Activated T-helper 2 cell treated with anti-CD3 and anti-CD28 coated beads, Interferon-gamma antibody, Interleukin-2, Interleukin-4, amounts not matched to agents 10 μg/mL and 5 μg/mL and 100 μg/mL, durations not matched to agents 14 hours and 24 hours and 36 hours (primary cell): ENCODE measurements at regions not wholly inside any gene's neighbourhood (a gene's known extent, or its start where the extent isn't known, plus 50 kb on each side); places are given as distances from the start of the nearest gene placed in this dataset.

Source experiments
- DNase-seq: peaks from one replicate; pipeline ENCODE4 v3.0.0; 2021; ENCODE audit warnings: low spot score
- H3K27ac Mint-ChIP-seq: one replicate; pipeline ENCODE4 v1.8.0; 2021; ENCODE audit warnings: mixed read lengths
- H3K27me3 Mint-ChIP-seq: one replicate; pipeline ENCODE4 v1.8.0; 2021; ENCODE audit warnings: low read depth, mixed read lengths
- H3K36me3 Mint-ChIP-seq: one replicate; pipeline ENCODE4 v1.8.0; 2021; ENCODE audit warnings: low read depth, mixed read lengths
- H3K4me1 Mint-ChIP-seq: one replicate; pipeline ENCODE4 v1.8.0; 2021; ENCODE audit warnings: low read depth, mixed read lengths
- H3K4me3 Mint-ChIP-seq: one replicate; pipeline ENCODE4 v1.8.0; 2021; ENCODE audit warnings: low read depth, mild to moderate bottlenecking, moderate library complexity, mixed read lengths
- H3K9me3 Mint-ChIP-seq: one replicate; pipeline ENCODE4 v1.8.0; 2021; ENCODE audit warnings: mixed read lengths
- intact Hi-C: fragments of 100-400 bp; cut with micrococcal nuclease; formaldehyde crosslinking; loops from one replicate; pipeline ENCODE4 v1.15.1; 2023

DNA sequence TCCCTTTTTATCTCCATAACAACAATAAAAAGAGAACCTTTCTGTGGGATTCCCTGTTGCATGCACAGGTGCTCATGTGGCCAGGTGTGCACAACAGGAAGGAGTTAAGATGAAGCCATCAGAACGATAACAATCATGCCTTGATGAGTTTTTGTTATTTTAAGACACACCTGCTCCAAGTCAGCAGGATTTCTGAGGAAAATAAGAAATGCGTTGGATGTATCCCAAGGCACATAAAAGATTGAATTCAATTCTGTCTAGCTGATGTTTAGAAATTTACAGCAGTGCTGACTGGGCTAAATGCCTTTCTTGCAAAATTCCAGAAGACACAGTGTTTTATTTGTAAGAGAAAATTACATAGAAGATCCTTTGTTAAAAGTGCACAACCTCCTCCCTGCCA lies 1678.2 kb downstream of the ARAP2 start:
- H3K36me3 Mint-ChIP-seq: no peaks in the 10 kb centered on the region
- H3K9me3 Mint-ChIP-seq: peaks cover 13% of the 10 kb centered on the region
- H3K4me3 Mint-ChIP-seq: no peak overlapping the region
- intact Hi-C loops: no loop called here
- no peaks in the 10 kb centered on the region for H3K27me3 Mint-ChIP-seq
- H3K27ac Mint-ChIP-seq: no peak overlapping the region
- no peaks in the 10 kb centered on the region for H3K4me1 Mint-ChIP-seq
- DNase-seq: no peak

DNA sequence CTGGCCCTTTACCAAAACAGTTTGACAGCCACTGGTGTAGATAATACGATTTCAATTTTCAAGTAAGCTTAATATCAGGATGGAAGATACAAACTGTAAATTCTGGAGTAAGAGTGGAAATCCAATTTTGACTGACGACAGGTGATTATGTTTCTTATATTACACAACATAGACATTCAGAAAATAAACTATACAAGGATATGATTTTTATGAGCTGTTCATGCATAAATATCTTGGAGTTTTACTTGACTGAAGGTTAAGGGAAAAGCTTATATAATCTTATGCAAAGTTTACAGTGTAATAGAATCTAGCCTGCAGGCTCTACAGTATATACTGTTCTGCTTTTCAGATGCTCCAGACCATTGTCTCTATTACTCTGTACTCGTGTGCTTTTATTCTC lies 1672.3 kb downstream of the ARAP2 start:
- no peak overlapping the region for H3K27ac Mint-ChIP-seq
- H3K4me3 Mint-ChIP-seq: no peak overlapping the region
- H3K4me1 Mint-ChIP-seq: no peaks in the 10 kb centered on the region
- H3K36me3 Mint-ChIP-seq: no peaks in the 10 kb centered on the region
- intact Hi-C loops: no loop called here
- no peak for DNase-seq
- H3K9me3 Mint-ChIP-seq: peaks cover 24% of the 10 kb centered on the region
- no peaks in the 10 kb centered on the region for H3K27me3 Mint-ChIP-seq

DNA sequence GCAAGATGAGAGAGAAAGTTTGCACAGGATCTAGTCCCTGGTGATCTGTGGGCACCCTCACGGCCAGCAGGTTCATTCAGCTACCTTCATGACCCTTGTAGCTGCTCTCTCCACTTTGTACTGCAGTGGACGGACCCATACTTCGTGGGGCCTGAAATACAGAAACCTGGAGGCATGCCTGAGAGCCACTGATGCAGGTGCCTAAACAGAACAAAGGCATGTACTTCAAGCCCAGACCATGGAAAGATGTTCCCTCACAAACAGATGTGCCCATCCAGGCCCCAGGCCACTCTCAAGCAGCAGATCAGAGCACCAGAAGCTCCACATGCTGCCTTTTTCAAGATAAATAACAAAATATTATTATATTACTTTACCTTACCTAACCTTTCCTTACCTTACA lies 1629.0 kb downstream of the ARAP2 start:
- H3K9me3 Mint-ChIP-seq: peaks cover 32% of the 10 kb centered on the region
- no peak overlapping the region for H3K4me3 Mint-ChIP-seq
- DNase-seq: no peak
- H3K4me1 Mint-ChIP-seq: no peaks in the 10 kb centered on the region
- H3K27ac Mint-ChIP-seq: no peak overlapping the region
- H3K36me3 Mint-ChIP-seq: no peaks in the 10 kb centered on the region
- intact Hi-C loops: no loop called here
- no peaks in the 10 kb centered on the region for H3K27me3 Mint-ChIP-seq

DNA sequence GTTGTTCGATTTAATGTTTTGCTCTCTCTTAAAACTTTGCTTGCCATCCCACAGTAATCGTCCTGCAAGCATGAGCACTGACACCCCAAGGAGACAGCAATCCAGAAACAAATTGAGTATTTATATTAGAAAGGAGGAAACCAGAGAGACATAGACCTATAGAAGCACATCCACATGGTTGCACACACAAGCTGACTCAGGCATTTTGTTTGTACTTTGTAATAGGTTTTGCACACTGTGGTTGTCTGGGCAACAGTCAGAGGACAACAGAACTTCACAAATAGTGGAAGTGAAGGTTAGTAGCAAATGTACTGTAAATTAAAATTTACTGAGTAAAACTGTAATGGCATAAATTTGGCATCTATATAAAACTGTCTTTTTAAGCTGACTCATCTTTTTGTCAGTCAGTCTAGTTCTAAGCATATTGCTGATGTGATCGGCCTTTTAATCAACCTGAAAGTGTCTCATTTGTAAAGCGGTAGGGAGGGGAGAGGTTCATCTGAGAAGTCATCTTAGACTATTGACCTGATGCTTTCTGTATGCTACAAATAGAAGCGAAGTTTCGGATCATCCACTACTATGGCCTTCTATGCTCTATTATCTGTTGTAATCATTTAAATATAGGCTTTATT lies 1624.7 kb downstream of the ARAP2 start:
- no peaks in the 10 kb centered on the region for H3K36me3 Mint-ChIP-seq
- H3K27ac Mint-ChIP-seq: no peak overlapping the region
- peaks cover 25% of the 10 kb centered on the region for H3K9me3 Mint-ChIP-seq
- H3K4me1 Mint-ChIP-seq: no peaks in the 10 kb centered on the region
- no peak overlapping the region for H3K4me3 Mint-ChIP-seq
- DNase-seq: no peak
- intact Hi-C loops: no loop called here
- no peaks in the 10 kb centered on the region for H3K27me3 Mint-ChIP-seq

DNA sequence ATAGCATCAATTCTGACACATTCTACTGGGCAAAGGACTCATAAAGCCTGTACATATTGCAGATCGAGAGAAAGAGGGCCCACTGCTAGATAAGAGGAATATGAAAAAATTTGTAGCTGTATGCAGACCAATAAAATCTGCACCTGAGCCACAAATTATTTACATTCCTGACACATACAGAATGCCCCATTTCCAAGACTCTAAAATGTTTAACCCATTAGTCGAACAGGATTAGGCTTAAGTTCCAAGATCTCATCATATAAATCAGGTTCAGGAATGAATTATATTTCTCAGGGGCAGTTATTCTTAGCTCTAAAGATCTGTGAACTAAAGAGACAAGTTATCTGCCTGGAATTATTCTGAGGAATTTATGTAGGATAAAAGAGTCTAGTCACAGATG lies 1615.8 kb downstream of the ARAP2 start:
- H3K27ac Mint-ChIP-seq: no peak overlapping the region

DNA sequence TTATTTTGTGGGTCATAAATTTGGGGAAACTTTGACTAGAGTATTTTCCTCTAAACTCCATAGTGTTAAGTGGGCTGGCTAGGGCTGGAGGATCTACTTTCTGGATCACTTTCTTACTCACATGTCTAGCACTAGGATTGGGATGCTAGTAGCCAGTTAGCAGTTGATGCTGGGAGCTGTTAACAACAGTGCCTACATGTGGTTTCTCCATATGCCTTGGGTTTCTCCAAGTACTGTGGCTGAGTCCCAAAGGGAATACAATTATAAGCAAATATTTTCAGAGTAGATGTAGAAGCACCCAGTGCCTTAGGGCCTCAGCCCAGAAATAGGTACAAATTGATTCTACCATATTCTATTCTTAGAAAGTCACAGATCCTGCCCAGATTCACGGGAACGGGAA lies 1614.9 kb downstream of the ARAP2 start:
- Mint-ChIP-seq H3K4me3 (no peak overlapping the region), H3K36me3 (no peaks in the 10 kb centered on the region), H3K4me1 (no peaks in the 10 kb centered on the region), H3K27ac (no peak overlapping the region), H3K27me3 (no peaks in the 10 kb centered on the region), H3K9me3 (peaks cover 44% of the 10 kb centered on the region)
- intact Hi-C loops: no loop called here
- no peak for DNase-seq

More for the DNA sequence above, 1615.8 kb downstream of the ARAP2 start:
- peaks cover 44% of the 10 kb centered on the region for H3K9me3 Mint-ChIP-seq
- H3K27me3 Mint-ChIP-seq: no peaks in the 10 kb centered on the region
- H3K4me3 Mint-ChIP-seq: no peak overlapping the region
- H3K4me1 Mint-ChIP-seq: no peaks in the 10 kb centered on the region
- no peaks in the 10 kb centered on the region for H3K36me3 Mint-ChIP-seq
- intact Hi-C loops: no loop called here
- no peak for DNase-seq

DNA sequence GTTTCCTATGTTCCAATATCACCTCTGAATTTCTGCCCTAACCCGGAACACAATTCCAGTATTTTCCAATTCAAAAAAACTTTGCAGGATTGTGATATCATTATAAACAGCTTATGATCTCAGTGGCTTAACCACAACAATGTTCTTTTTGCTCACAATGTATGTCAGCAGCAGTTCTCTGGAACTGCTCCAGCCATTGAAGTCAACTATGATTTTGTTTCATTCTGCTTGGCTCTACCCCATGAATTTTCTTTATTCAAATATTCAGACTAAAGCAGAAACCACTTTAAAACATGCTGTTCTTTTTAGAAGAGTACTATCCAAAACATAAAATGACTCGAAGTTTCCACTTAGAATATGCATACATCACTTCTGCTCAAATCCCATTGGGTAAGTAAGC lies 1611.1 kb downstream of the ARAP2 start:
- peaks cover 20% of the 10 kb centered on the region for H3K9me3 Mint-ChIP-seq
- H3K27ac Mint-ChIP-seq: no peak overlapping the region
- DNase-seq: no peak
- intact Hi-C loops: no loop called here
- no peaks in the 10 kb centered on the region for H3K4me1 Mint-ChIP-seq
- H3K27me3 Mint-ChIP-seq: no peaks in the 10 kb centered on the region
- H3K36me3 Mint-ChIP-seq: no peaks in the 10 kb centered on the region
- H3K4me3 Mint-ChIP-seq: no peak overlapping the region

DNA sequence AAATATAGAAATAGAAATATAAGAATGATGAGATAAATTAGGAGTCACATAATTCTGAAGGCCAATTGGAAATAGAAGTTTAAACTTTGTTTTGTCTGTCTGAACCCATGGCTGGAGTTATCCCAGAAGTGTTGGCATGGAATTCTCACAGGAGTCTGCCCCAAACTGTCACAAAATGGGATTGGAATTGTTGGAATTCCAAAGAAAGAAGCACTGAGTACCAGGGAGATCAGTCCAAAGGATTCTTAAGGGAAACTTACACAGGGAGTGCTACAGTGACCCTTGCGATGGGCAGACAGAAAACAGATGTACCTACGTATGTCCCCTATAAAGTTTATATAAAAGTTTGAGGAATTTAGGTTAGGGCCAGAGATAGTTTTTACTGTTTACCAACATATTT lies 1607.7 kb downstream of the ARAP2 start:
- H3K27me3 Mint-ChIP-seq: no peaks in the 10 kb centered on the region
- H3K4me3 Mint-ChIP-seq: no peak overlapping the region
- no peak for DNase-seq
- intact Hi-C loops: no loop called here
- H3K27ac Mint-ChIP-seq: no peak overlapping the region
- H3K9me3 Mint-ChIP-seq: peaks cover 19% of the 10 kb centered on the region
- H3K4me1 Mint-ChIP-seq: no peaks in the 10 kb centered on the region
- no peaks in the 10 kb centered on the region for H3K36me3 Mint-ChIP-seq

DNA sequence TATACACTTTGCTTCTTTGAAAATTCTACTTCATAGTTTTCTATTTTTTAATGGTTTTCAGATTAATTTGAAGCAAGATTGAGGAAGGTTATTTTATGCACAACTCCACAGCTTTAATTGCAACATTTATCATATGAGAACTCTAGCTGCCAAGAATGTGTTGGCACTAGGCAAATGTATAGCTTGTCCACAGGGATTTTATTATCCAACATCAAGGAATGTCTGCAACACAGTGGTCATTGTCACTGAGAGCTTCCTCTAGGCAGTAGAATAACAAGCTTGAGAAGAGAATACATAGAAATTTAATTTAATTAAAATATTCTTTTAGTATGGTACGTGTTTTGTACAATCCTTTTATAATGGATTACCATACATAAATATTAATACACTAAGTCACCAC lies 1600.8 kb downstream of the ARAP2 start:
- Mint-ChIP-seq H3K36me3 (no peaks in the 10 kb centered on the region), H3K4me3 (no peak overlapping the region), H3K27me3 (no peaks in the 10 kb centered on the region), H3K27ac (no peak overlapping the region), H3K4me1 (no peaks in the 10 kb centered on the region), H3K9me3 (peaks cover 34% of the 10 kb centered on the region)
- intact Hi-C loops: no loop called here
- DNase-seq: no peak

DNA sequence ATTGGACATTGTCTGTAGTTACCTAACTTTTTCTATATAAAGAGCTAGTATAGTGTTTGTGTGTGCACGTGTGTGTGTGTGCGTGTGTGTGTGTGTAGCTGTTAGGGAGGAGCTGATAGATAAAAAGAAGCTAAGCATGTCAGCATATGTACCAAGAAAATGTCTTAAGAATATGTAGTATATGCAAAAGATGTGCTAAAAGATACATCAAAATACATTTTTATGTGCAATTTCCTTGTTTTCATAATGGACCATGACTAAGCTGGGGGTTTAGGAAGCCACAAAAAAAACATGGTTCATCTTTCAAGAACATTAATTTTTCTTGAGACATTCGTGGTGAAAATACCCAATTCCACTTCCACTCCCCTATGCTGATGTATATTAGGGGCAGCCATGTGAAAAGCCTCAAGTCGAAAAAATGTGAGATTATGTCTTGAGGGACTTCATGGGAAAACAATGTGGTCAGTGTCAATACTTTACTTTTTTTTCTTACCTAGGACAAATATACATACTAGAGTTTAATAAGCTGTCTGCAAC lies 1599.7 kb downstream of the ARAP2 start:
- intact Hi-C loops: no loop called here
- no peaks in the 10 kb centered on the region for H3K4me1 Mint-ChIP-seq
- no peak overlapping the region for H3K27ac Mint-ChIP-seq
- no peak overlapping the region for H3K4me3 Mint-ChIP-seq
- peaks cover 31% of the 10 kb centered on the region for H3K9me3 Mint-ChIP-seq
- no peak for DNase-seq
- H3K36me3 Mint-ChIP-seq: no peaks in the 10 kb centered on the region
- no peaks in the 10 kb centered on the region for H3K27me3 Mint-ChIP-seq

DNA sequence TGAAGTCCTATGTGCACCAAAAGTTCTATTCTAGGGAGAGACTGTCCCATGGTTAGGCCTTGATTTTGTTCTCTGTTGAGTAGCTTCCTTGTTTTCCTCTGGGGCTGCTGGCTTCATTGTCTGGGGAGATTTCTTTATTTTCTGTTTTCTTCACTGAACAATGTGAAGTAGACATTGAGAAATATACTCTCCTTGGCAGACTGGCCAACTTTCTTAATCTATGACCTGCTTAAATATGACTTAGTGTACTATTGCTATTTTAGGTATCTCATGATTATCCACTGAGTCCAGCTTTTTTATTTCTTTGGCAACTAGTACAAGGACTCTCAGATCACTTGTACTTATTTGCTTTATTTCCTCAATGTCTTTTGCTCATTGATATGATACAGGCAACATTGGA lies 1594.6 kb downstream of the ARAP2 start:
- no peaks in the 10 kb centered on the region for H3K4me1 Mint-ChIP-seq
- no peaks in the 10 kb centered on the region for H3K36me3 Mint-ChIP-seq
- no peak overlapping the region for H3K4me3 Mint-ChIP-seq
- H3K27ac Mint-ChIP-seq: no peak overlapping the region
- no peak for DNase-seq
- peaks cover 22% of the 10 kb centered on the region for H3K9me3 Mint-ChIP-seq
- intact Hi-C loops: no loop called here
- H3K27me3 Mint-ChIP-seq: no peaks in the 10 kb centered on the region

DNA sequence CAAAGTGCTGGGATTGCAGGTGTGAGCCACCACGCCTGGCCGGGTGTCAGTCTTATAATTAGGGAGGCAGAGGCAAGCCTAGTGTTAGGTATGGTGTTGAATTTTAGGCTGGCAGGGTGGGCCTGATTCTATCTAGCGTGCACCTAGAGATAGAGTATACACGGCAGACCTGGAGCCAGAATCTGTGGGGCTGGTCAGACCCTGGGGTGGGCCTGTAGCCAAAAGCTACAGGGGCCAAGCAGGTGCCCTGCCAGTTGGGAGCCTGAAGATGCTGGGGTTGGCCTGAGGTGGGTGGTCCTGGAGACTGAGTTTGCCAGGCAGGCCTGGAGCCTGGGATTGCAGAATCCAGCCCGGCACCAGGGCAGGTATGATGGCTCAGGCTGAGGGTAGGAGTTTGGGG lies 1580.3 kb downstream of the ARAP2 start:
- no peak for DNase-seq
- H3K36me3 Mint-ChIP-seq: no peaks in the 10 kb centered on the region
- intact Hi-C loops: no loop called here
- H3K4me3 Mint-ChIP-seq: no peak overlapping the region
- H3K9me3 Mint-ChIP-seq: peaks cover 20% of the 10 kb centered on the region
- H3K27me3 Mint-ChIP-seq: no peaks in the 10 kb centered on the region
- no peaks in the 10 kb centered on the region for H3K4me1 Mint-ChIP-seq
- no peak overlapping the region for H3K27ac Mint-ChIP-seq

DNA sequence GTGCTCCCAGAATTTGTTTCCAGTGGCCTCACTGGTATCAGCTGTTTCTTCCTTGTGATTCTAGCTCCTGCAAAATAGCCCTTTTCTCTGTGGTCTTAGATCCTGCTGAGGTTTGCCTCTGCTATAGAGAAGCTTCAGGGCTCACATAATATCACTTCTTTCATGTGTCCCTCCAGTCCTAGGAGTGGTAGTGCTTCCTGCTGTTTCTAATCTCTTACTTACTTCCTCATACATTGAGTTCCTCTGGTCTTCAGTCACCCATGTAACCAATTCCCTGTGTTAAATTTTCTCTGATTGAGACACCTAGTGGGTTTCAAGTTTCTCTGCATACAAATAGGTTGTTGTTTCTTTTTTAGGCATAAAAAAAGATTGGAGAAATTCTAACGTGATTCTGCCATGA lies 1567.9 kb downstream of the ARAP2 start:
- intact Hi-C loops: no loop called here
- Mint-ChIP-seq H3K36me3 (no peaks in the 10 kb centered on the region), H3K4me1 (no peaks in the 10 kb centered on the region), H3K9me3 (peaks cover 35% of the 10 kb centered on the region), H3K4me3 (no peak overlapping the region), H3K27me3 (no peaks in the 10 kb centered on the region), H3K27ac (no peak overlapping the region)
- DNase-seq: no peak

DNA sequence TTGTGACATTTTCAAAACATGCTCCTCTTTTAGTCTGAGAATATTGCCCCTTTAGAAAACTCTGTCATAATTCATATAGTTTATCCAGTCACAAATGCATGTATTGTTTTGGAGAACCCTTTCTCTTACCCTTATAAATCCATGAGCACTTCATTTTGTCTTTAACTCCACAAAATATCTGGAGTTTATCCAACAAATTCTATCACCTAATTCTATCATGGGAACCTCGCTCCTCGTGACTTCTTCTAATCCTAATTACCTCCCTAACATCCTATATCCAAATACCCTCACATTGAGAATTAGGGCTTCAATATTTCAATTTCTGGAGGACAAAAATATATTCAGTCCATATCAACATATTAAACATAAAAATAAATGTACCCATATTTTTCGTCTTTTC lies 1565.9 kb downstream of the ARAP2 start:
- intact Hi-C loops: no loop called here
- H3K27ac Mint-ChIP-seq: no peak overlapping the region
- H3K9me3 Mint-ChIP-seq: peaks cover 21% of the 10 kb centered on the region
- H3K4me3 Mint-ChIP-seq: no peak overlapping the region
- no peaks in the 10 kb centered on the region for H3K36me3 Mint-ChIP-seq
- H3K4me1 Mint-ChIP-seq: no peaks in the 10 kb centered on the region
- DNase-seq: no peak
- no peaks in the 10 kb centered on the region for H3K27me3 Mint-ChIP-seq
